OCI-LY7 (cell line): ENCODE measurements at regions not wholly inside any gene's neighbourhood (a gene's known extent, or its start where the extent isn't known, plus 50 kb on each side); places are given as distances from the start of the nearest gene placed in this dataset.
"Not testable (repeated sequence)": the region's sequence is repeated elsewhere in the genome, so short reads cannot be mapped to it uniquely, and the experiment has no call there.

Experiments used
- BruUV-seq: library from RNA; stranded (reverse); fragments of 400-500 nt; replicated peaks from 2 replicates; lab custom pipeline; 2021; lab: Mats Ljungman, UMichigan
- CTCF ChIA-PET: fragments of 300-600 bp; sonication (Branson Sonifier 250); formaldehyde crosslinking; loops from one replicate; lab custom pipeline; 2022; ENCODE audit warnings: antibody characterized with exemption; ENCODE audit not compliant: unreplicated experiment; lab: Charles Lee
- POLR2A ChIA-PET: fragments of 300-600 bp; sonication (Branson Sonifier 250); formaldehyde crosslinking; loops from one replicate; lab custom pipeline; 2022; ENCODE audit warnings: antibody characterized with exemption; lab: Charles Lee
- DNase-seq: peaks from one replicate; pipeline ENCODE4 v3.0.0-alpha.2; 2015; ENCODE audit warnings: low spot score
- H2AFZ ChIP-seq: fragments of 200-600 bp; sonication (generic), shearing (Covaris generic); 2 replicates; pipeline ENCODE4 v1.6.1; 2014; ENCODE audit warnings: mild to moderate bottlenecking, antibody characterized with exemption, low read length, moderate library complexity
- H3K27ac ChIP-seq: fragments of 200-600 bp; sonication (generic); 2 replicates; pipeline ENCODE4 v1.5.1; 2014; ENCODE audit warnings: mixed run types, low read depth, mild to moderate bottlenecking, moderate library complexity, low read length, inconsistent platforms; ENCODE audit not compliant: poor library complexity, severe bottlenecking
- H3K36me3 ChIP-seq: fragments of 200-600 bp; sonication (generic); 2 replicates; pipeline ENCODE4 v1.6.1; 2014; ENCODE audit warnings: mild to moderate bottlenecking, antibody characterized with exemption, low read length, moderate library complexity, mixed read lengths; ENCODE audit not compliant: insufficient read depth
- H3K4me1 ChIP-seq: fragments of 200-600 bp; sonication (generic); 2 replicates; pipeline ENCODE4 v1.5.1; 2014; ENCODE audit warnings: mild to moderate bottlenecking, low read length; ENCODE audit not compliant: insufficient read depth, poor library complexity, severe bottlenecking
- H3K4me2 ChIP-seq: fragments of 200-600 bp; sonication (generic); 2 replicates; pipeline ENCODE4 v1.6.1; 2014; ENCODE audit warnings: mild to moderate bottlenecking, low read length
- H3K4me3 ChIP-seq: fragments of 200-600 bp; sonication (generic); 2 replicates; pipeline ENCODE4 v1.5.1; 2014; ENCODE audit warnings: mild to moderate bottlenecking, low read depth, low read length; ENCODE audit not compliant: poor library complexity, severe bottlenecking
- H3K79me2 ChIP-seq: fragments of 200-600 bp; sonication (generic); 2 replicates; pipeline ENCODE4 v1.6.1; 2016; ENCODE audit warnings: low read depth, mild to moderate bottlenecking, low read length, moderate library complexity, mixed read lengths; ENCODE audit not compliant: insufficient read depth
- H3K9me2 ChIP-seq: fragments of 200-600 bp; sonication (generic); 2 replicates; pipeline ENCODE4 v1.6.1; 2016; ENCODE audit warnings: mild to moderate bottlenecking, low read length, mixed read lengths; ENCODE audit not compliant: insufficient read depth
- H3K9me3 ChIP-seq: fragments of 200-600 bp; sonication (generic); 2 replicates; pipeline ENCODE4 v1.6.1; 2014; ENCODE audit warnings: mild to moderate bottlenecking, mixed run types, low read length, mixed read lengths
- H4K20me1 ChIP-seq: fragments of 200-600 bp; sonication (generic); 2 replicates; pipeline ENCODE4 v1.6.1; 2014; ENCODE audit warnings: mild to moderate bottlenecking, antibody characterized with exemption, low read length, moderate library complexity, mixed read lengths; ENCODE audit not compliant: insufficient read depth
- EZH2phosphoT487 ChIP-seq: fragments of 200-600 bp; sonication (generic); IDR thresholded peaks from 2 replicates; pipeline ENCODE4 v1.6.1; 2018; ENCODE audit warnings: low read depth, borderline replicate concordance, mild to moderate bottlenecking, mixed run types, antibody characterized with exemption, low read length, moderate library complexity, mixed read lengths
- intact Hi-C: fragments of 100-400 bp; cut with micrococcal nuclease; formaldehyde crosslinking; loops from one replicate; pipeline ENCODE4 v1.10.0; 2022; ENCODE audit not compliant: unreplicated experiment
- TF ChIP-seq, protein P1 (sequence below): fragments of 200-600 bp; sonication (generic); conservative IDR thresholded peaks from 2 replicates; pipeline ENCODE4 v1.5.1; 2014; ENCODE audit warnings: mild to moderate bottlenecking, antibody characterized with exemption, low read length, moderate library complexity, mixed read lengths

DNA sequence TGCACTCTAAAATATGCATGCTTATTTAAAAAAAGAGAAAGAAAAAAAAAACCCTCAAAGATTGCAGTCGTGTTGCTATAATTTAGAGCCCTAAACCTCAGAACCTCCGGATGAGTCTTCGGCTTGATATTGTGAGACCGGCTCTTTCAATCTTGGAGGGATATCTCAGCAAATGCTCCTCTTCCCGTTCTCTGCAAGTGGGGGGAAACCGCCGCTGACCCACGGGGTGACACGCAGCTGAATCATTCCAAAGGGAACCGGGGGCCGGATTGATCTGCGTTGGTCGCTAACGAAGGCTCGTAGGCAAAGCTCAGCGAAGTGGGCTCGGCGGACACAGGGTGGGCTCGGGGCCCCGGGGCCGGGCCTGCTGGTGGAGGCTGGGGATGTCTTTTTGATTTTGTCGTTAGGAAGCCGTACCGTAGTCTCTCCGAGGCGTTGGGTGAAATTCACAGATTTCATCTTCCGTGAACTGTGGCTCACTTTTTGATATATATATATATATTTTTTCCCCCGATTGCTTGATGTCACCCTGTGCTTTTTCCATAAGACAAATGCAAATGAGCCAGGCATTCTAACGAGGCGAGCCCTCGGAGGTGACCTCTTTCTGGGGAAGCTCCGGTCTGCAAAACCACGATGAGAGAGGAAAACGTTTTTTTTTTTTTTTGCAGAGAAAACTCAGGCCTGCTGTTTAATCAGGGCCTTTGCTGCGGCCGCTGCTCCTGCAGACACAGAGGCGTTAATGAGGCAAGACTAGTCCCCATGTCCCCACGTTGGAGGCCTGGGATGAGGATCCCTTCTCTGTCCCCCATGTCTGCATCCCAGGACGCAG is 110.7 kb upstream of the PPP2R3B start:
- intact Hi-C loops = no loop called here
- TF ChIP-seq, protein P1, sequence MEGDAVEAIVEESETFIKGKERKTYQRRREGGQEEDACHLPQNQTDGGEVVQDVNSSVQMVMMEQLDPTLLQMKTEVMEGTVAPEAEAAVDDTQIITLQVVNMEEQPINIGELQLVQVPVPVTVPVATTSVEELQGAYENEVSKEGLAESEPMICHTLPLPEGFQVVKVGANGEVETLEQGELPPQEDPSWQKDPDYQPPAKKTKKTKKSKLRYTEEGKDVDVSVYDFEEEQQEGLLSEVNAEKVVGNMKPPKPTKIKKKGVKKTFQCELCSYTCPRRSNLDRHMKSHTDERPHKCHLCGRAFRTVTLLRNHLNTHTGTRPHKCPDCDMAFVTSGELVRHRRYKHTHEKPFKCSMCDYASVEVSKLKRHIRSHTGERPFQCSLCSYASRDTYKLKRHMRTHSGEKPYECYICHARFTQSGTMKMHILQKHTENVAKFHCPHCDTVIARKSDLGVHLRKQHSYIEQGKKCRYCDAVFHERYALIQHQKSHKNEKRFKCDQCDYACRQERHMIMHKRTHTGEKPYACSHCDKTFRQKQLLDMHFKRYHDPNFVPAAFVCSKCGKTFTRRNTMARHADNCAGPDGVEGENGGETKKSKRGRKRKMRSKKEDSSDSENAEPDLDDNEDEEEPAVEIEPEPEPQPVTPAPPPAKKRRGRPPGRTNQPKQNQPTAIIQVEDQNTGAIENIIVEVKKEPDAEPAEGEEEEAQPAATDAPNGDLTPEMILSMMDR = no peak
- TF ChIP-seq EZH2phosphoT487 = no peak
- no peak for DNase-seq
- CTCF ChIA-PET = no interaction called here
- Histone ChIP-seq H3K9me2 (no peaks in the 10 kb centered on the region), H3K9me3 (no peaks in the 10 kb centered on the region), H4K20me1 (no peaks in the 10 kb centered on the region), H3K27ac (no peak overlapping the region), H3K36me3 (no peaks in the 10 kb centered on the region), H3K79me2 (no peaks in the 10 kb centered on the region), H2AFZ (no peak overlapping the region), H3K4me3 (no peak overlapping the region), H3K4me2 (no peak overlapping the region), H3K4me1 (no peaks in the 10 kb centered on the region)
- no TSS peak for BruUV-seq
- POLR2A ChIA-PET = no interaction called here

DNA sequence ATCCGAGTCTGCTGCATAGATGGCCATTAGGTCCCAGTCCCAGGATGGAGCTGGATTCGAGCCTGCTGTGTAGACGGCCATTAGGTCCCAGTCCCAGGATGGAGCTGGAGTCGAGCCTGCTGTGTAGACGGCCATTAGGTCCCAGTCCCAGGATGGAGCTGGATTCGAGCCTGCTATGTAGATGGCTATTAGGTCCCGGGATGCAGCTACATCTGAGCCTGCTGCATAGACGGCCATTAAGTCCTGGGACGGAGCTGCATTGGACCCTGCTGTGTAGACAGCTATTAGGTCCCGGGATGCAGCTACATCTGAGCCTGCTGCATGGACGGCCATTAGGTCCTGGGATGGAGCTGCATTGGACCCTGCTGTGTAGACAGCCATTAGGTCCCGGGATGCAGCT is 112.2 kb upstream of the PPP2R3B start:
- CTCF ChIA-PET, H3K9me3 ChIP-seq: not testable (repeated sequence)

DNA sequence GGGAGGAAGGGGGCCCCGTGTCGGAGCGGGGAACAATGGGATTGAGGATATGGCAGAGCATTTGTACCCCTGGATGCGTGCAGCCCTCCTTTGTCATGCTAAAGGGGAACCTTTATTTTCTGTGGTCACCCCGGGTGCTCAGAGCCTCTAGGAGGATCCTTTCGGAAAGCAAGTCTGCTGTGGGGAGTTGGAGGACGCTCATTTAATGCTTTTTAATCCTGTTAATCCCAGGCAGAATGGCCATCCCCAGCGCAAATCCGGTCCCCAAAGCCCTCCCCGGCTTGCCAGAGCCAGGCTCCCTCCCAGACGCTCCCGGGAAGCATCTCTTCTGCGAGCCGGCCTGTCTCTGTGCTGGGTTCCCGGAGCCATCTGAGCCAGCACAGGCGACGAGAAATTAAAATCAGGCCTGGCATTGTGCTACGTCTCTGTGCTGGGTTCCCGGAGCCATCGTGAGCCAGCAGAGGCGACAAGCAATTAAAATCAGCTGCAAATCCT is 113.2 kb upstream of the PPP2R3B start:
- H3K27ac ChIP-seq = no peak overlapping the region
- no peak overlapping the region for H3K4me2 ChIP-seq
- no peaks in the 10 kb centered on the region for H3K9me3 ChIP-seq
- no peaks in the 10 kb centered on the region for H3K9me2 ChIP-seq
- POLR2A ChIA-PET = no interaction called here
- no peak for DNase-seq
- H3K4me3 ChIP-seq = no peak overlapping the region
- no peaks in the 10 kb centered on the region for H3K79me2 ChIP-seq
- no peaks in the 10 kb centered on the region for H3K4me1 ChIP-seq
- no peaks in the 10 kb centered on the region for H4K20me1 ChIP-seq
- TF ChIP-seq EZH2phosphoT487 = no peak
- TF ChIP-seq, protein P1 = no peak
- no TSS peak for BruUV-seq
- CTCF ChIA-PET = no interaction called here
- H3K36me3 ChIP-seq = no peaks in the 10 kb centered on the region
- H2AFZ ChIP-seq = no peak overlapping the region
- intact Hi-C loops = no loop called here

More for the DNA sequence above, 112.2 kb upstream of the PPP2R3B start:
- H3K4me3 ChIP-seq, DNase-seq, H3K36me3 ChIP-seq, H2AFZ ChIP-seq, H3K79me2 ChIP-seq, H3K27ac ChIP-seq, H4K20me1 ChIP-seq, BruUV-seq, H3K9me2 ChIP-seq, intact Hi-C loops, H3K4me2 ChIP-seq, POLR2A ChIA-PET, H3K4me1 ChIP-seq: not testable (repeated sequence)
